ENCODE measurements at regions not wholly inside any gene's neighbourhood (a gene's known extent, or its start where the extent isn't known, plus 50 kb on each side); places are given as distances from the start of the nearest gene placed in this dataset.

GRCh38 chr18:41343808-41344207 is 611.2 kb upstream of the PIK3C3 start:
- DNase-seq (ENCODE audit: low spot score): no peak
- Histone ChIP-seq H3K4me3 (ENCODE audit: low read depth, low read length, poor library complexity, severe bottlenecking) (no peak overlapping the region), H3K4me1 (ENCODE audit: insufficient read depth, low read length, poor library complexity, severe bottlenecking) (no peaks in the 10 kb centered on the region), H3K79me2 (ENCODE audit: insufficient read depth, low read depth, low read length) (no peaks in the 10 kb centered on the region), H2AFZ (ENCODE audit: low read length) (no peak overlapping the region), H3K9me2 (ENCODE audit: insufficient read depth, low read length) (no peaks in the 10 kb centered on the region), H3K27ac (ENCODE audit: low read depth, low read length, poor library complexity, severe bottlenecking) (no peak overlapping the region), H4K20me1 (ENCODE audit: insufficient read depth, low read length) (no peaks in the 10 kb centered on the region), H3K4me2 (ENCODE audit: low read length) (no peak overlapping the region), H3K36me3 (ENCODE audit: insufficient read depth, low read length) (no peaks in the 10 kb centered on the region), H3K9me3 (ENCODE audit: low read length) (no peaks in the 10 kb centered on the region)
- ChIA-PET CTCF (ENCODE audit: unreplicated experiment) (no interaction called here), POLR2A (no interaction called here)
- no peak for TF ChIP-seq CTCF (conservative IDR thresholded peaks at IDR 0.05; ENCODE audit: low read length)
- no peak for TF ChIP-seq EZH2phosphoT487 (IDR thresholded peaks at IDR 0.05; ENCODE audit: borderline replicate concordance, low read depth, low read length)
- no TSS peak for BruUV-seq (replicated peaks)
- intact Hi-C loops (cut with micrococcal nuclease; ENCODE audit: unreplicated experiment): no loop called here

- BruUV-seq (replicated peaks): no TSS peak
- Histone ChIP-seq H3K4me2 (ENCODE audit: low read length) (no peak overlapping the region), H3K9me3 (ENCODE audit: low read length) (no peaks in the 10 kb centered on the region), H3K36me3 (ENCODE audit: insufficient read depth, low read length) (no peaks in the 10 kb centered on the region), H3K4me3 (ENCODE audit: low read depth, low read length, poor library complexity, severe bottlenecking) (no peak overlapping the region), H3K27ac (ENCODE audit: low read depth, low read length, poor library complexity, severe bottlenecking) (no peak overlapping the region), H3K4me1 (ENCODE audit: insufficient read depth, low read length, poor library complexity, severe bottlenecking) (no peaks in the 10 kb centered on the region), H3K79me2 (ENCODE audit: insufficient read depth, low read depth, low read length) (no peaks in the 10 kb centered on the region), H4K20me1 (ENCODE audit: insufficient read depth, low read length) (no peaks in the 10 kb centered on the region), H3K9me2 (ENCODE audit: insufficient read depth, low read length) (no peaks in the 10 kb centered on the region), H2AFZ (ENCODE audit: low read length) (no peak overlapping the region)
- intact Hi-C loops (cut with micrococcal nuclease; ENCODE audit: unreplicated experiment): no loop called here
- ChIA-PET POLR2A (no interaction called here), CTCF (ENCODE audit: unreplicated experiment) (no interaction called here)
- DNase-seq (ENCODE audit: low spot score): no peak
- TF ChIP-seq CTCF (conservative IDR thresholded peaks at IDR 0.05; ENCODE audit: low read length): no peak
- TF ChIP-seq EZH2phosphoT487 (IDR thresholded peaks at IDR 0.05; ENCODE audit: borderline replicate concordance, low read depth, low read length): no peak
Observed at GRCh38 chr18:41338341-41338740, 616.7 kb upstream of the PIK3C3 start.

GRCh38 chr18:41331661-41332060 is 623.4 kb upstream of the PIK3C3 start:
- Histone ChIP-seq H3K9me2 (ENCODE audit: insufficient read depth, low read length) (no peaks in the 10 kb centered on the region), H4K20me1 (ENCODE audit: insufficient read depth, low read length) (no peaks in the 10 kb centered on the region), H3K27ac (ENCODE audit: low read depth, low read length, poor library complexity, severe bottlenecking) (no peak overlapping the region), H2AFZ (ENCODE audit: low read length) (no peak overlapping the region), H3K9me3 (ENCODE audit: low read length) (no peaks in the 10 kb centered on the region), H3K4me2 (ENCODE audit: low read length) (no peak overlapping the region), H3K4me3 (ENCODE audit: low read depth, low read length, poor library complexity, severe bottlenecking) (no peak overlapping the region), H3K79me2 (ENCODE audit: insufficient read depth, low read depth, low read length) (no peaks in the 10 kb centered on the region), H3K36me3 (ENCODE audit: insufficient read depth, low read length) (no peaks in the 10 kb centered on the region), H3K4me1 (ENCODE audit: insufficient read depth, low read length, poor library complexity, severe bottlenecking) (no peaks in the 10 kb centered on the region)
- intact Hi-C loops (cut with micrococcal nuclease; ENCODE audit: unreplicated experiment): no loop called here
- BruUV-seq (replicated peaks): no TSS peak
- TF ChIP-seq EZH2phosphoT487 (IDR thresholded peaks at IDR 0.05; ENCODE audit: borderline replicate concordance, low read depth, low read length): no peak
- TF ChIP-seq CTCF (conservative IDR thresholded peaks at IDR 0.05; ENCODE audit: low read length): no peak
- DNase-seq (ENCODE audit: low spot score): no peak
- POLR2A ChIA-PET: interaction anchor here (1.2 kb wide), 1 partner anchor 16 kb away, joined by 3 read pairs; no protein-coding TSS in a partner anchor
- CTCF ChIA-PET (ENCODE audit: unreplicated experiment): no interaction called here
